HFFc6 (cell line): ENCODE measurements at regions not wholly inside any gene's neighbourhood (a gene's known extent, or its start where the extent isn't known, plus 50 kb on each side); places are given as distances from the start of the nearest gene placed in this dataset.

Experiments
- DNase-seq: peaks from one replicate; pipeline ENCODE4 v3.0.0-alpha.2; 2018
- H3K27ac Mint-ChIP-seq: 2 replicates; pipeline ENCODE4 v1.8.0; 2020; ENCODE audit warnings: mild to moderate bottlenecking, mixed read lengths
- H3K27me3 Mint-ChIP-seq: 2 replicates; pipeline ENCODE4 v1.8.0; 2021; ENCODE audit warnings: mild to moderate bottlenecking, moderate library complexity, mixed read lengths; ENCODE audit not compliant: insufficient read depth
- H3K36me3 Mint-ChIP-seq: 2 replicates; pipeline ENCODE4 v1.8.0; 2021; ENCODE audit warnings: low read depth, mixed read lengths
- H3K4me1 Mint-ChIP-seq: 2 replicates; pipeline ENCODE4 v1.8.0; 2020; ENCODE audit warnings: low read depth, mixed read lengths
- H3K4me3 Mint-ChIP-seq: 2 replicates; pipeline ENCODE4 v1.8.0; 2020; ENCODE audit warnings: mild to moderate bottlenecking, moderate library complexity, mixed read lengths
- H3K9me3 Mint-ChIP-seq: 2 replicates; pipeline ENCODE4 v1.8.0; 2020; ENCODE audit warnings: mild to moderate bottlenecking, mixed read lengths
- CTCF ChIP-seq: fragments of 200-600 bp; sonication (generic); IDR thresholded peaks from 2 replicates; pipeline ENCODE4 v1.5.0; 2021; ENCODE audit warnings: antibody characterized with exemption, mild to moderate bottlenecking

- no peaks in the 10 kb centered on the region; the same call in 1 of the 2 replicates for H3K36me3 Mint-ChIP-seq
- TF ChIP-seq CTCF: no peak
- no peaks in the 10 kb centered on the region; the same call in 1 of the 2 replicates for H3K27me3 Mint-ChIP-seq
- H3K27ac Mint-ChIP-seq: no peak overlapping the region
- H3K4me1 Mint-ChIP-seq: peaks cover 14% of the 10 kb centered on the region
- H3K9me3 Mint-ChIP-seq: no peaks in the 10 kb centered on the region
- no peak overlapping the region for H3K4me3 Mint-ChIP-seq
- no peak for DNase-seq
Measured at GRCh38 chr12:88884600-88884999, 304.3 kb upstream of the KITLG start.

- H3K36me3 Mint-ChIP-seq: no peaks in the 10 kb centered on the region; the same call in 1 of the 2 replicates
- no peak for TF ChIP-seq CTCF
- peaks cover 6% of the 10 kb centered on the region; the same call in 1 of the 2 replicates for H3K4me1 Mint-ChIP-seq
- no peak for DNase-seq
- H3K27ac Mint-ChIP-seq: no peak overlapping the region
- no peaks in the 10 kb centered on the region for H3K9me3 Mint-ChIP-seq
- no peak overlapping the region for H3K4me3 Mint-ChIP-seq
- H3K27me3 Mint-ChIP-seq: no peaks in the 10 kb centered on the region; the same call in 1 of the 2 replicates
Measured at GRCh38 chr12:88882662-88883061, 302.4 kb upstream of the KITLG start.

GRCh38 chr12:88880051-88880450, 299.8 kb upstream of the KITLG start:
- Mint-ChIP-seq H3K27ac (no peak overlapping the region), H3K4me1 (peaks cover 12% of the 10 kb centered on the region), H3K36me3 (peaks cover 5% of the 10 kb centered on the region)

GRCh38 chr12:88878295-88878694, 298.0 kb upstream of the KITLG start:
- H3K9me3 Mint-ChIP-seq: peaks cover 5% of the 10 kb centered on the region
- H3K36me3 Mint-ChIP-seq: peaks cover 5% of the 10 kb centered on the region
- H3K27ac Mint-ChIP-seq: no peak overlapping the region
- H3K27me3 Mint-ChIP-seq: no peaks in the 10 kb centered on the region; the same call in 1 of the 2 replicates
- no peak for DNase-seq
- TF ChIP-seq CTCF: no peak
- peaks cover 11% of the 10 kb centered on the region for H3K4me1 Mint-ChIP-seq
- no peak overlapping the region for H3K4me3 Mint-ChIP-seq

More at GRCh38 chr12:88880051-88880450, 299.8 kb upstream of the KITLG start:
- H3K27me3 Mint-ChIP-seq: no peaks in the 10 kb centered on the region; the same call in 1 of the 2 replicates
- H3K4me3 Mint-ChIP-seq: no peak overlapping the region
- peaks cover 5% of the 10 kb centered on the region for H3K9me3 Mint-ChIP-seq
- no peak for TF ChIP-seq CTCF
- no peak for DNase-seq

- H3K27ac Mint-ChIP-seq: no peak overlapping the region; the same call in 1 of the 2 replicates
- H3K4me1 Mint-ChIP-seq: peaks cover 11% of the 10 kb centered on the region
- peak; percentile 21 for DNase-seq
- H3K9me3 Mint-ChIP-seq: peaks cover 5% of the 10 kb centered on the region
- TF ChIP-seq CTCF: no peak
- H3K27me3 Mint-ChIP-seq: no peaks in the 10 kb centered on the region; the same call in 1 of the 2 replicates
- peaks cover 5% of the 10 kb centered on the region for H3K36me3 Mint-ChIP-seq
- H3K4me3 Mint-ChIP-seq: no peak overlapping the region
Measured at GRCh38 chr12:88876857-88877256, 296.6 kb upstream of the KITLG start.
